ENCODE measurements at regions not wholly inside any gene's neighbourhood (a gene's known extent, or its start where the extent isn't known, plus 50 kb on each side); places are given as distances from the start of the nearest gene placed in this dataset.

DNA sequence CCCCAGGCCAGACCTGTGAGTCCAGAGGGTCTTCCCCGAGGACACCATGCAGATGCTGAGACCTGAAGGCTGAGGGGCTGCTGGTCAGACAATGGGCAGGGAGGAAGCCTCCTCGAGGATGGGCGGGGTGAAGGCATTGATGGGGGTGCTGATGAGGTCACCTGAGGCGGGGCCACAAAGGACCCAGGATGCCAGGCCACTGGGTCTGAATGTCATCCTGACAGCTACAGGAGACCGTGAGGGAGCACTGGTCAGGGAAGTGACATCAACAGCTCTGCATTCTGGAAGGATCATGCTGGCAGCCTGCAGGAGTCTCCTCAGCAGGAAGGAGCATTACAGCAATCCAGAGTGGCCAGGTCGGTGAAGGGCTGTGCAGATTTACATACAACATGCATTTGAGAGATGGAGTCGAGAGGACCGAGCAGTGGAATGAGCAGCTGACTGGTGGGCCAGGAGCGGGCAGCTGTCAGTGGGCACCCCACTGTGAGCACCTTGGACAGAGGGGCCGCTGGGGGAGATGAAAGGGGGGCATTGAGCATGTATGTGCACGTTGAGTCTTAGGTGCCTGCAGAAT lies 77.7 kb upstream of the ADAMTS2 start:
- TF ChIP-seq POLR2A (IDR thresholded peaks at IDR 0.05; ENCODE audit: low read length) (no peak), GATA1 (IDR thresholded peaks at IDR 0.05; ENCODE audit: low read depth, low read length) (no peak)
